HG03139 (cell line): ENCODE measurements at regions not wholly inside any gene's neighbourhood (a gene's known extent, or its start where the extent isn't known, plus 50 kb on each side); places are given as distances from the start of the nearest gene placed in this dataset.
"Not testable (repeated sequence)": the region's sequence is repeated elsewhere in the genome, so short reads cannot be mapped to it uniquely, and the experiment has no call there.

Experiments
- ATAC-seq: cut with Tn5 transposase; IDR thresholded peaks from one replicate; pipeline ENCODE4 v1.9.1; 2021; ENCODE audit not compliant: unreplicated experiment

DNA sequence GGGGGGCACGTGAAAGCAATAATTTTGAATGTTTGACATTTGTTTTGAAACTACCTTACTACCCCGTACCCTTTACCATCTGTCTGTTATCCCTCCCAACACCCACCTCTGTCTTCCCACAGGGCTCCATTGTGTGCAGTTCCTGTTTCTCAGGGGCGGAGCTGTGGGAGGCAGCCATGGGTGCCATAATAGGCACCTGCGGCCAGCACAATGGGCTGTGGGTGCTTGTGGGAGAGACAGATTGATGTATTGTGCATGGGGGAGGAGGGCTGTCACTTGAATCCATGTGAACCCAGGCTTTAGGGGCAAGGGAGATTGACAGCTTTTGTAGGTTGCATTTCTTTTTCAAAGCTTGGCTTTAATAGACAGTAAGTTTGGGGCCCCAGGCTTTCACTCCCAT lies 122.6 kb upstream of the CXorf66 start:
- no peak for ATAC-seq

DNA sequence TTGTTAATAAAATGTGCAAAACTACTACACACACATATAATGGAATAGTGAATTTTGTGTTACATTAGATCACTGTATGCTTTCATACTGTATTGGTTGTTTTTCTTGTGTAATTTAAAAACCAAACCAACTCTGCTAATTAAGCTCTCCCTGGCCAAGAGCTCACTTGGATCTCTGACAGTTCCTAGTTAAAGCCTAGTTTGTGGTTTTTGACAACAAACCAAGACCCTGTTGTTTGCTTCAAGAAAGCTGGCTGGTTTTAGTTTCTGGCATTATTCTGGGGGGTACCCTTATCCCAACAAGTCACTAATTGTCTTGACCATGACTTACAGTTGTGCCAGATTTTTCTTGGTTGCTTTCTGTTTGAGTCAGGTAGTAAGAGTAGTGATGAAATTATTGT lies 121.4 kb upstream of the CXorf66 start:
- no peak for ATAC-seq

DNA sequence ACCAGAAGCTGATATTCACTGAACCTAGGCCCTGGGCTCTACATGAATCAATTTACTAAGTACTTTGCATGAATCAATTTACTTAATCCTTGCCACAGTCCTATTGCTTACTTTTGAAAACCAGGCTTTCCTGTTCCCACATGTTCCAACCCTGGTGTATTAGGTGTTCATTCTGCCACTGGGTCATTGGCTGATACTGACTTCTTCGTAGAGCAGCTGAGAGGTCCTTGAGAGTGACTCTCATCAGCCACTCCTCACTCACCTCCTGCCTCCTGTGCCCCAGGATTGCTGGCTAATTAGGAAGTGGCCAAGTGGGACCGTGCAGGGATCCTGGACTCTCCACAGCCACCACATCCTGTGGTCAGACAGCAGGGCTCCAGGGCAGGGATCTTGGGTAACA lies 109.5 kb upstream of the CXorf66 start:
- ATAC-seq, result not testable (repeated sequence)

GRCh38 chrX:140071037-140071436 lies 105.7 kb upstream of the CXorf66 start:
- ATAC-seq, result no peak

GRCh38 chrX:140065961-140066662 lies 100.8 kb upstream of the CXorf66 start:
- no peak for ATAC-seq

- ATAC-seq, result no peak
Measured at GRCh38 chrX:140064993-140065392, 99.7 kb upstream of the CXorf66 start.

DNA sequence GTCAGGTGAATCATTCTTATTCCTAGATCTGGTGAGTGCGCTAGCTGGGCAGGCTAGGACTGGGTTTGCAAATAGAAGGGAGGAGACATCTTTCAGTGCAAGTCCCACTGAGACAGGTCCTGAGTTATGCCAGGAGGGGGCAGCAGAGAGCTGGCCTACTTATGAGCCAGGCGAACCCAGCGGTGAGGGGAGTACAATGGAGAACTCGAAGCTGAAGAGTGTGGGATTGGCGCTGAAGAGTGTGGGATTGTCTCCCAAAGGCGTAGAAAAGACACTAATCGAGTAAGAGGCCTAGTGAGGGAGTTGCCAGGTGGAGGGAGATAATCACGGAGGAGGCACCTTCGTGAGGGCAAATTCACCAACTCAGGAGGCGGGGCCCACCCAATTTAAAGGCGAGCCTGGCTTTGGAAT lies 91.7 kb upstream of the CXorf66 start:
- peak; percentile 96 for ATAC-seq

GRCh38 chrX:140053846-140054245 lies 88.5 kb upstream of the CXorf66 start:
- ATAC-seq, result no peak

DNA sequence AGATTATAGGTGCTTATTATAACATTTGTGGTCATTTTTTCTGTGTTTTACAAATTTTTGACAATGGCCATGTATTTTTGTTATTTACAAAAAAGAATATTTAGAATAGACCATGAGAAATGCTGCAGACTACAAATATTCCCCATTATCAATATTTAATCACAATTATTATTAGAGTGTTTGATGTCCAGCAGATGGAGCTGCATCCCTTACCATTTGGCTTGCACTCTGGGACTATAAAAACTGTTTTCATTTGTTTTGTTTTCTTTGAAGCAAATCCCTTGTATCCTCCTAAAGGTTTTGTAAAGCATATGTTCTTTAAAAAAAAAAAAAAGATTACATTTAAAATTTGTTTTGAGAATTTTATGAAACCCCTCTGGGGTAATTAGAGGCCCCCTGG lies 85.6 kb upstream of the CXorf66 start:
- no peak for ATAC-seq

GRCh38 chrX:140040386-140040785 lies 75.1 kb upstream of the CXorf66 start:
- ATAC-seq, result no peak

- no peak for ATAC-seq
Measured at GRCh38 chrX:140038842-140039241, 73.5 kb upstream of the CXorf66 start.

- ATAC-seq, result no peak
Measured at GRCh38 chrX:140034916-140035315, 69.6 kb upstream of the CXorf66 start.

DNA sequence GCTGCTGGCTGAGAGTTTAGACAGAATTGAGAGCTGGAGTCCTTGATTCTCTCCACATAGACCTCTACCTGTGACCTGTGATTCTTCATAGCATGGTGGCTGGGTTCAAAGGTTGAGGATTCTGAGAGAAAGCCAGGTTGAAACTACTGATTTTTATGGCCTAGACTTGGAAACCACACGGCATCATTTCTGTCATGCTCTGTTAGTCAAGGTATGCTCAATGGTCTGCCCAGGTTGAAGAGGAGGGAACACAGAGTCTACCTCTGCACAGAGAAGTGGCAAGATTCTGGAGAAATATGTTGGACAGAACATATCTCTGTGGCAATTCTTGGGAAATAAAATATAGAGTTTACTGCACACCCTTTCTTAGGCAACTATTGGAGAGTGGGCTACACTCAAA lies 57.2 kb upstream of the CXorf66 start:
- ATAC-seq, result no peak

DNA sequence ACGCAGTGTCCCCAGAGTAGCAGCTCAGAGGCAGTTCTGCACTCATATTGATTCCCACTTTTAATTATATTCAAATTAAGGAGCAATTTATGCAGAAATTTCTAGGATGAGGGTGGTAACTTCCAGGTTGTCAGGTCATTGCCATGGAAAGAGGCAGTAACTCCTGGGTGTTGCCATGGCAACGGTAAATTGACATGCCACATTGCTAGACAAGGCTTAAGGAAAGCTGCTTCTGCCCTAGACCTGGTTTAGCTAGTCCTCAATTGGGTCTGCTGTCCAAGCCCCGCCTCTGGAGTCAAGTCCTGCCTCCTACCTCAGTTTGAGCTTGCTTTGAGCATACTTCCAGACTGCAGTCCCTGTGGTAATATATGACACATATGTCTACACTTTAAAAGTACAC lies 53.8 kb upstream of the CXorf66 start:
- ATAC-seq, result not testable (repeated sequence)
